GM18867 (cell line): ENCODE measurements at regions not wholly inside any gene's neighbourhood (a gene's known extent, or its start where the extent isn't known, plus 50 kb on each side); places are given as distances from the start of the nearest gene placed in this dataset.
"Not testable (repeated sequence)": the region's sequence is repeated elsewhere in the genome, so short reads cannot be mapped to it uniquely, and the experiment has no call there.

Source experiments
- ATAC-seq: cut with Tn5 transposase; IDR thresholded peaks from one replicate; pipeline ENCODE4 v1.9.1; 2021; ENCODE audit warnings: mild to moderate bottlenecking, moderate library complexity; ENCODE audit not compliant: unreplicated experiment

GRCh38 chr18:54433368-54433767 is 75.7 kb downstream of the C18orf54 start:
- no peak for ATAC-seq

GRCh38 chr18:54433857-54434256 is 76.2 kb downstream of the C18orf54 start:
- no peak for ATAC-seq

GRCh38 chr18:54434453-54434852 is 76.7 kb downstream of the C18orf54 start:
- no peak for ATAC-seq

- no peak for ATAC-seq
These were observed 78.8 kb downstream of the C18orf54 start for GRCh38 chr18:54436501-54436900.

- ATAC-seq, result no peak
These were observed 82.6 kb downstream of the C18orf54 start for GRCh38 chr18:54440292-54440691.

- ATAC-seq, result peak; percentile 85
These were observed 86.7 kb downstream of the C18orf54 start for GRCh38 chr18:54444319-54444914.

- ATAC-seq, result no peak
These were observed 96.3 kb downstream of the C18orf54 start for GRCh38 chr18:54453996-54454395.

- no peak for ATAC-seq
These were observed 107.8 kb downstream of the C18orf54 start for GRCh38 chr18:54465502-54465901.

- ATAC-seq, result peak; percentile 57
These were observed 108.7 kb downstream of the C18orf54 start for GRCh38 chr18:54466248-54467005.

GRCh38 chr18:54479365-54479764 is 111.7 kb upstream of the DYNAP start:
- no peak for ATAC-seq

GRCh38 chr18:54480616-54481015 is 110.4 kb upstream of the DYNAP start:
- no peak for ATAC-seq

- ATAC-seq, result not testable (repeated sequence)
These were observed 88.6 kb upstream of the DYNAP start for GRCh38 chr18:54502451-54502850.

- no peak for ATAC-seq
These were observed 87.7 kb upstream of the DYNAP start for GRCh38 chr18:54503131-54503894.

- peak; percentile 62 for ATAC-seq
These were observed 84.4 kb upstream of the DYNAP start for GRCh38 chr18:54506516-54507261.

GRCh38 chr18:54509793-54510192 is 81.3 kb upstream of the DYNAP start:
- no peak for ATAC-seq

GRCh38 chr18:54515149-54515548 is 75.9 kb upstream of the DYNAP start:
- ATAC-seq, result peak; percentile 93

- ATAC-seq, result no peak
These were observed 73.5 kb upstream of the DYNAP start for GRCh38 chr18:54517521-54517920.

GRCh38 chr18:54521846-54522245 is 69.2 kb upstream of the DYNAP start:
- no peak for ATAC-seq

GRCh38 chr18:54528942-54529376 is 62.1 kb upstream of the DYNAP start:
- ATAC-seq, result no peak

- ATAC-seq, result no peak
These were observed 61.6 kb upstream of the DYNAP start for GRCh38 chr18:54529444-54529843.

GRCh38 chr18:54530285-54530684 is 60.8 kb upstream of the DYNAP start:
- no peak for ATAC-seq
